Pancreas (tissue), 10 donors: ENCODE measurements at regions not wholly inside any gene's neighbourhood (a gene's known extent, or its start where the extent isn't known, plus 50 kb on each side); places are given as distances from the start of the nearest gene placed in this dataset.
A peak's percentile ranks its signal among the peaks of the same experiment; 100 is the strongest.

ENCODE experiments used
- ATAC-seq, 4 donors: fragments of 200-7000 bp; cut with Tn5 transposase; one replicate each; pipeline versions ENCODE4 v1.8.0 to v1.9.1; 2020; ENCODE audit warnings: mild to moderate bottlenecking in 4 of 4, moderate library complexity in 4 of 4
- DNase-seq, 6 donors: peaks; one replicate each; pipeline ENCODE4 v3.0.0-alpha.2; 2020
- FAIRE-seq: peaks from 2 replicates; lab custom pipeline; 2012; peaks lifted over from hg19 to GRCh38; lab: Jason Lieb, UNC
- H3K27ac ChIP-seq, 4 donors: fragments of 200-600 bp; sonication (generic); 1 replicate in 3 of 4; 2 replicates in 1 of 4; pipeline versions ENCODE4 v1.5.0 to v1.8.0; 2020
- H3K27me3 ChIP-seq, 4 donors: fragments of 200-600 bp; one replicate each; pipeline ENCODE4 v1.8.0; 2021
- H3K36me3 ChIP-seq, 3 donors: fragments of 200-600 bp; sonication (generic) in 1 of 3; one replicate each; pipeline versions ENCODE4 v1.5.0 to v1.8.0; 2020 to 2021
- H3K4me1 ChIP-seq, 3 donors: fragments of 200-600 bp; one replicate each; pipeline ENCODE4 v1.8.0; 2021
- H3K4me3 ChIP-seq, 4 donors: fragments of 200-600 bp; sonication (generic) in 2 of 4; one replicate each; pipeline versions ENCODE4 v1.5.0 to v1.8.0; 2020 to 2021
- H3K9me3 ChIP-seq, 4 donors: fragments of 200-600 bp; one replicate each; pipeline ENCODE4 v1.8.0; 2021
- CTCF ChIP-seq, 4 donors: fragments of 200-600 bp; sonication (generic) in 3 of 4; IDR thresholded peaks; one replicate each; pipeline versions ENCODE4 v1.5.0 to v1.8.0; 2021; ENCODE audit warnings: antibody characterized with exemption in 4 of 4
- WGBS, 2 donors: extraction: QIAGEN DNeasy Blood & Tissue Kit; methylation state at CpG; one replicate each; pipeline ENCODE4 v1.1.7; 2013; 5-methylcytosine and 5-hydroxymethylcytosine counted together
- intact Hi-C, 3 donors: fragments of 100-400 bp; cut with DNase I; formaldehyde crosslinking; loops; one replicate each; pipeline versions ENCODE4 v1.11.1 to v1.14.2; 2022
- donor health status: healthy with polysubstance abuse.
- donor health status: DM: no; HTN: no; CAD: no; lungs with moderate emphysema.
- donor health status: DM: no; HTN: no; CAD: no.
- donor health status: control.
- donor health status: control.
- donor health status: Bipolar disorder and iron deficiency.
- donor health status: DM: yes; HTN: yes; CAD: no.
- donor health status: DM: no; HTN: no; CAD: no.
- donor health status: DM: no; HTN: no; CAD: no.
- donor health status: DM: yes; HTN: yes; CAD: no.

- FAIRE-seq (no peak), ATAC-seq (peak in 1 of 4 donors; percentile 21)
Measured at GRCh38 chr21:15222707-15223106, 157.9 kb upstream of the NRIP1 start.

DNA sequence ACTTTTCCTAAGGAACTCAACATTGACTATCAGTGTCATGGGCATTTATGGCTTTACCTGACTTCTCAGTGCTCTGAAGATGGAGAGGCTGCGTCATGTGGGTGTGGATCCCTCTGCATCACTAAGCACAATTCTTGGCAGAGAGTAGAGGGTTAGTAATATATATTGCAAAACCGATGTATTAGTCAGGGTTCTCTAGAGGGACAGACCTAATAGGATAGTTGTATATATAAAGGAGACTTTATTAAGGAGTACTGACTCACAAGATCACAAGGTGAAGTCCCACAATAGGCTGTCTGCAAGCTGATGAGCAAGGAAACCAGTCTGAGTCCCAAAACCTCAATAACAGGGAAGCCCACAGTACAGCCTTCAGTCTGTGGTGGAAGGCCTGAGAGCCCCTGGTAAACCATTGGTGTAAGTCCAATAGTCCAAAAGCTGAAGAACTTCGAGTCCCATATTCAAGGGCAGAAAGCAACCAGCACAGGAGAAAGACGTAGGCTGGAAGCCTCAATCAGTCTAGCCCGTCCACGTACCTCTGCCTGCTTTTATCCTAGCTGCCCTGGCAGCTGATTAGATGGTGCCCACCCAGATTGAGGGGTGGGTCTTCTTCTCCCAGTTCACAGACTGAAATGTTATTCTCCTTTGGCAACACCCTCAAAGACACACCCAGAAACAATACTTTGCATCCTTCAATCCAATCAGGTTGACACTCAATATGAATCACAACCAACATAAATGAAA lies 159.7 kb upstream of the NRIP1 start:
- FAIRE-seq: no peak
- ATAC-seq: peak in 1 of 4 donors; percentile 48
- H3K9me3 ChIP-seq: no peaks in the 10 kb centered on the region
- no peak for DNase-seq
- no peaks in the 10 kb centered on the region for H3K27me3 ChIP-seq
- H3K4me1 ChIP-seq: peaks cover 0 to 9% (median 0%) of the 10 kb centered on the region in 3 donors
- no peak overlapping the region for H3K4me3 ChIP-seq
- TF ChIP-seq CTCF (IDR thresholded peaks at IDR 0.05): no peak
- WGBS, 2 donors: 91% methylated on average over 6 of the region's 6 CpGs
- no peak overlapping the region for H3K27ac ChIP-seq
- intact Hi-C loops: no loop called here
- no peaks in the 10 kb centered on the region for H3K36me3 ChIP-seq

More at GRCh38 chr21:15222707-15223106, 157.9 kb upstream of the NRIP1 start:
- TF ChIP-seq CTCF (IDR thresholded peaks at IDR 0.05): no peak
- WGBS, 2 donors: 68 to 71% methylated on average over 3 of the region's 3 CpGs
- Histone ChIP-seq H3K27ac (no peak overlapping the region), H3K36me3 (no peaks in the 10 kb centered on the region), H3K4me1 (peaks cover 0 to 9% (median 0%) of the 10 kb centered on the region in 3 donors), H3K9me3 (no peaks in the 10 kb centered on the region), H3K4me3 (no peak overlapping the region), H3K27me3 (no peaks in the 10 kb centered on the region)
- intact Hi-C loops: no loop called here
- DNase-seq: no peak

- ATAC-seq (no peak), DNase-seq (no peak), FAIRE-seq (no peak)
- Histone ChIP-seq H3K27me3 (no peaks in the 10 kb centered on the region), H3K27ac (no peak overlapping the region), H3K36me3 (no peaks in the 10 kb centered on the region), H3K4me3 (no peak overlapping the region), H3K9me3 (no peaks in the 10 kb centered on the region), H3K4me1 (no peaks in the 10 kb centered on the region)
- TF ChIP-seq CTCF (IDR thresholded peaks at IDR 0.05): no peak
- 79 to 82% methylated on average over 3 of the region's 3 CpGs for WGBS, 2 donors
- intact Hi-C loops: no loop called here
Measured at GRCh38 chr21:15227919-15228318, 163.1 kb upstream of the NRIP1 start.

DNA sequence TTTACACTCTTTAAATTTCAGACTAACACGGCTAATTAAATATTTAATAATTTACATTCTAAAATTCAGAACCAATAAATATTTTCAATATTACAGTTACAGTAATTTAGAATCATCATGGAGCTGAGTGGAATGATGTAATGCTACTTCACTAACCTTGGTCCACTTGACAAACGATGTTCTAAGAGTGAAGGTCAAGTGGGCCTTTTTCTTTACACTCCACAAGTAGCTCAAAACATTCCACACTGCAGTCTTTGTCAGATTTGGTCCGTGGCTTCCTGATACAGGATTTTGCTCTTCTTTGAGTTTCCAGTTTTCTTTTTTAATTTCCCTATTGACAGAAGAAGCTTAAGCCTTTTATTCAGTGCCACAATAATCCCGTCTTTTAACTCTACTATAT lies 164.6 kb upstream of the NRIP1 start:
- Histone ChIP-seq H3K36me3 (no peaks in the 10 kb centered on the region), H3K27me3 (no peaks in the 10 kb centered on the region), H3K27ac (no peak overlapping the region), H3K9me3 (no peaks in the 10 kb centered on the region), H3K4me3 (no peak overlapping the region), H3K4me1 (no peaks in the 10 kb centered on the region)
- no peak for TF ChIP-seq CTCF (IDR thresholded peaks at IDR 0.05)
- ATAC-seq (no peak), FAIRE-seq (no peak), DNase-seq (no peak)
- 71 to 77% methylated on average over 4 of the region's 4 CpGs for WGBS, 2 donors
- intact Hi-C loops: no loop called here

- ATAC-seq: no peak
Measured at GRCh38 chr21:15233611-15234010, 168.8 kb upstream of the NRIP1 start.

More at GRCh38 chr21:15233611-15234010, 168.8 kb upstream of the NRIP1 start:
- Histone ChIP-seq H3K27ac (no peak overlapping the region), H3K4me1 (no peaks in the 10 kb centered on the region), H3K36me3 (no peaks in the 10 kb centered on the region), H3K9me3 (no peaks in the 10 kb centered on the region), H3K27me3 (no peaks in the 10 kb centered on the region), H3K4me3 (no peak overlapping the region)
- intact Hi-C loops: no loop called here
- FAIRE-seq (no peak), DNase-seq (no peak)
- no peak for TF ChIP-seq CTCF (IDR thresholded peaks at IDR 0.05)
- WGBS, 2 donors: 98 to 99% methylated on average over 1 of the region's 1 CpG
